ENCODE measurements at regions not wholly inside any gene's neighbourhood (a gene's known extent, or its start where the extent isn't known, plus 50 kb on each side); places are given as distances from the start of the nearest gene placed in this dataset.

DNA sequence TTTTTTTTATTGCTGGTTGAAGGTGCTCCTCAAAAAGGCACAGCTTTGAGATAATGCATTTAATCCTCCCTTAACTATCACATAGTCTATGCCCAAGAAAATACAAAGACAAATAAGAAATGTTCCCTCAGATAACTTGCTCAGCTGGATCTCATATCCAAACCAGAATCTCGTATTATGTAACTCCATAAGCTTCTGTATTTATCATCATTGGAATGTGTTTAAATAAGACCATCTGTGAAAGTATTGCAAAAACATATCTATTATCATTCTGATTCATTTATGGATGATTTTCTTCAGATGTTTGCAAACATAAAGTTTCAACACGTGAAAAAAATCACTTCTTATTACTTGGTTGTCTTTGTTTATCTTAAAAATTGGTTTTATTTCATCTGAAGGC, 190.9 kb downstream of the IRS2 start:
- TF ChIP-seq EZH2 (IDR thresholded peaks at IDR 0.05; ENCODE audit: insufficient read depth, poor library complexity, severe bottlenecking), result no peak
- no peak for TF ChIP-seq EZH2phosphoT487 (IDR thresholded peaks at IDR 0.05; ENCODE audit: insufficient read depth, low read depth)
